Ishikawa (cell line): ENCODE measurements at regions not wholly inside any gene's neighbourhood (a gene's known extent, or its start where the extent isn't known, plus 50 kb on each side); places are given as distances from the start of the nearest gene placed in this dataset.

Experiments
- CEBPB ChIP-seq: IDR thresholded peaks from 2 replicates; pipeline ENCODE4 v1.6.1; 2012
- CREB1 ChIP-seq: IDR thresholded peaks from 2 replicates; pipeline ENCODE4 v1.6.1; 2012; ENCODE audit warnings: low read depth
- EGR1 ChIP-seq: IDR thresholded peaks from 2 replicates; pipeline ENCODE4 v1.6.1; 2012
- EP300 ChIP-seq: IDR thresholded peaks from 2 replicates; pipeline ENCODE4 v1.6.1; 2012; ENCODE audit warnings: borderline replicate concordance
- FOXM1 ChIP-seq: IDR thresholded peaks from 2 replicates; pipeline ENCODE4 v1.6.1; 2012; ENCODE audit warnings: low read depth, borderline replicate concordance
- MAX ChIP-seq: IDR thresholded peaks from 2 replicates; pipeline ENCODE4 v1.6.1; 2012
- NFIC ChIP-seq: IDR thresholded peaks from 2 replicates; pipeline ENCODE4 v1.6.1; 2012
- RAD21 ChIP-seq: IDR thresholded peaks from 2 replicates; pipeline ENCODE4 v1.6.1; 2012; ENCODE audit warnings: low read depth
- REST ChIP-seq: IDR thresholded peaks from 2 replicates; pipeline ENCODE4 v1.6.1; 2012; ENCODE audit warnings: low read depth, mild to moderate bottlenecking
- TAF1 ChIP-seq: IDR thresholded peaks from 2 replicates; pipeline ENCODE4 v1.6.1; 2012; ENCODE audit warnings: low read depth, mild to moderate bottlenecking
- TCF12 ChIP-seq: IDR thresholded peaks from 2 replicates; pipeline ENCODE4 v1.6.1; 2012; ENCODE audit warnings: low read depth
- TEAD4 ChIP-seq: IDR thresholded peaks from 2 replicates; pipeline ENCODE4 v1.6.1; 2012
- USF1 ChIP-seq: IDR thresholded peaks from 2 replicates; pipeline ENCODE4 v1.6.1; 2012
- YY1 ChIP-seq: IDR thresholded peaks from 2 replicates; pipeline ENCODE4 v1.6.1; 2012; ENCODE audit warnings: low read depth
- ZBTB7A ChIP-seq: IDR thresholded peaks from 2 replicates; pipeline ENCODE4 v1.6.1; 2012; ENCODE audit warnings: low read depth

GRCh38 chr20:57884956-57885355 is 175.1 kb upstream of the PMEPA1 start:
- TF ChIP-seq TEAD4 (no peak), RAD21 (no peak), EP300 (no peak), EGR1 (no peak), CREB1 (no peak), CEBPB (no peak), NFIC (no peak), YY1 (no peak), REST (no peak), MAX (no peak), FOXM1 (no peak), USF1 (no peak)

GRCh38 chr20:57883761-57884160 is 173.9 kb upstream of the PMEPA1 start:
- no peak for TF ChIP-seq EP300
- no peak for TF ChIP-seq TAF1
- no peak for TF ChIP-seq ZBTB7A
- no peak for TF ChIP-seq TEAD4
- no peak for TF ChIP-seq USF1
- no peak for TF ChIP-seq YY1
- TF ChIP-seq REST = no peak
- TF ChIP-seq CEBPB = no peak
- TF ChIP-seq RAD21 = no peak
- no peak for TF ChIP-seq MAX
- TF ChIP-seq NFIC = no peak
- no peak for TF ChIP-seq CREB1
- TF ChIP-seq FOXM1 = no peak

GRCh38 chr20:57883224-57883623 is 173.4 kb upstream of the PMEPA1 start:
- TF ChIP-seq TAF1 (no peak), FOXM1 (no peak), NFIC (no peak), YY1 (no peak), REST (no peak)

GRCh38 chr20:57882451-57883161 is 172.8 kb upstream of the PMEPA1 start:
- no peak for TF ChIP-seq TCF12
- TF ChIP-seq CREB1 = no peak
- no peak for TF ChIP-seq RAD21
